Fibroblast of upper back skin (primary cell): ENCODE measurements at regions not wholly inside any gene's neighbourhood (a gene's known extent, or its start where the extent isn't known, plus 50 kb on each side); places are given as distances from the start of the nearest gene placed in this dataset.
A peak's percentile ranks its signal among the peaks of the same experiment; 100 is the strongest.

Source experiments
- DNase-seq: peaks from one replicate; pipeline ENCODE4 v3.0.0-alpha.2; 2013

DNA sequence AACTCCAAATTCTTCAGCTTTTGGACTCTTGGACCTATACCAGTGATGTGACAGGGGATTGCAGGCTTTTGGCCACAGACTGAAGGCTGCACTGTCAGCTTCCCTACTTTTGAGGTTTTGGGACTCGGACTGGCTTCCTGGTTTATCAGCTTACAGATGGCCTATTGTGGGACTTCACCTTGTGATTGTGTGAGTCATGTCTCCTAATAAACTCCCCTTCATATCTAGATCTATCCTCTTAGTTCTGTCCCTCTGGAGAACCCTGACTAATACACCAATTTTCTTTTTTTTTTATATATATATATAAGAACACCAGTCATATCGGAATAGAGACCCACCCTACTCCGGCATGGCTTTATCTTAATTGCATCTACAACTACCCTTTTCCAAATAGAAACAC is 166.8 kb downstream of the ETV1 start:
- peak; percentile 6 for DNase-seq

DNA sequence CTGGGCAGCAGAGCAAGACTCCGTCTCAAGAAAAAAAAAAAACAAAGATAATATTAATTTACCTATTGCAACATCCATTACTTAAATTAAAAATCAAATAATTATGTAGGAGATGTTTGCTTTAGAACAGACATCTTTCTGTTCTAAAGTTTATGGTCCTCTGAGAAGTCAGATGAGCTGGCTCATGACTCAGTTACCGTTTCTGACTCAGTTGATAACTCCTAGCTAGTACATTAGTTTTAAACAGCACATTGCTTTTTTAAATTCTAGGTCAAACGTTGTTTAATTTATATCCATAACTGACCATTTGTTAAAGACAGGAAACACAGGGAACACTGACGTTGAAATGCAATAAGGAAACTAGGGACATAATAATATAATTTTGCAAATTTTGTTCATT is 162.7 kb downstream of the ETV1 start:
- no peak for DNase-seq

DNA sequence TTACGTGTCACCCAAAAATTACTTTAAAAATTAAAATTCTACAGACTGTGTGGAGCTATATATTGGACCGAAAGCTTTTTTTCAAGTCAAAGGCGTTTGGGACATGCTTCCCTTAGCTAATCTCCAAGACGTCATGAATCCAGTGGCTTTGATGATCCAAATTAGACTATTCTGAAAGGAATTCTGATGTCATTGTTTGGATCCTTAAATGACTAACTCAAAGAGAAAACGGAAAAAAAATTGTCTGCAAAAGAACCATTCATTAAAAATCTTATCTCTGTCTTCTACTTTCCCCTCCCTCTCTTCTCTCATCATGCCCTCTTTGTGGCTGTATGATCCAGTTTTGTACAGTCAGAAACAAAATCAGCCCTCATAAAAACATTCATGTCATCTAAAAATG is 161.8 kb downstream of the ETV1 start:
- DNase-seq = no peak

DNA sequence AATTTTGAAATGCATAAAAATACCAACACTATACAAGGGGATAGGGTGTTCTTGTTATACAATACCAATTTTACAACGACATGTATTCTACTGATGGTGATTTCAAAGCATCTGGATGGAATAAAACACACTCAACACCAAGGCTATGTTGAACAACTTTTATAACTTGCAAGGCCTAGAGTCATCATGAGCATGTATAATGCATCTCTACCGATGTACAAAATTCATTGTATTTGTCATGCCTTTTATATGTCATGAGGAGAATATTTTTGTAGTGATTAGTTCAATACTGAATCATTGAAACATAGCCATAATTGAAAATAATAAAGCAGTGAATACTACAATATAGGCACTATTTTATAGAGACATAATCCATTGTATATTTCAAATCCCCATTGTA is 160.2 kb downstream of the ETV1 start:
- DNase-seq = no peak

DNA sequence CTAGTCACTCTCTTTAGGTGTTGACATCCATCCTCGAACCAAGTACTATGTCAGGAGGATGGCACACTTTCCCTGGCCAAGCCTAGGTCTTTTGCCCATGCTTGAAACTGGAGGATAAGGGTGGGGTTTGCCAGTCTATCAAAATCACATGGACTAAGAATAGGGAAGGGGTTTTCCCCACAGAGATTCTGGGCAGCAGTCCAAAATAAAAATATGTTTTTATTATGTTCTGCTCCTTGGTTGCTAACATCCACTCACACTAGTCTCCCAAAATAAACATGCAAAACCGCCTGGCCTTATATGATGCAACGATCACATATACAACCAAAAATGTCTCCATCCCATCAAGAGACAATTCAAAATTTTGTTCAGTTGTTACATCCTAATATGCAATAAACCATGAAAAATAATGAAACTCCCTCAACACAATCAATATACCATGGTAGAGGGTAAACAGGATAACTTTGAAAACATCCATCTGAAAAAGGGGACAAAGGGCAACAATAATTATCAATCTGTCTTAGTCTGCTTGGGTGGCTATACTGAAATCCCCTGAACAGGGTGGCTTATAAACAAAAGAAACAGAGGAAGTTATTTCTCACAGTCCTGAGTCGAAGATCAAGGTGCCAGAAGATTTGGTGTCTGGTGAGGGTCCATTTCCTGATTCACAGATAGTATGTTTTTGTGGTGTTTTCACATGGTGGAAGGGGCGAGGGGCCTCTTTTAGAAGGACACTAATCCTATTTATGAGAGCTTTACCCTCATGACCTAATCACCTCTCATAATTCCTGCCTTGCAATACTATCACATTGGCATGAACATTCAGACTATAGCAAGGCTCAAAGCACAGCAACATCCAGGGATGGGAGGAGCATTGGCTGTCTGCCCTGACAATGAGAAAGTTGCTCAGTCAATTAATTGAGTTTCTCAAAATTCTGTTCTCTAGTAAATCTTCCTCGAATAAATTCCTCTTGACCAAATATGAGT is 159.3 kb downstream of the ETV1 start:
- DNase-seq = peak; percentile 69

DNA sequence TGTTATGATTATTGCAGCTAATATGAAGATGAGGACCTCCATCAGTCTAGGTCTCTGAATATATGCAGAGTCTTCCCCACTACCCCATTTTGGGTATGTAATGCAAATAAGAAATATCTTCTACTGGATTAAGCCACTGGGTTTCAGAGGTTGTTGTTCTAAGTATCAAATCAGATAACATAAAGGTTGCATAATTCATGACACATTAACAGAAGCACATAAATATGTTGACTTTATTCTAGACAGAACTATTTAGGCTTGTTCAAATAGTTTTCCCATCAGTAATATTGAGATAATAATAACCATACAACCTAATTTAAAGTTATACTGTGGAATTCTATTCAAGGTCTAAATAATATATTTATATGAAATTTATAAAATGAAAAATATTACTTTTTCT is 157.1 kb downstream of the ETV1 start:
- no peak for DNase-seq

DNA sequence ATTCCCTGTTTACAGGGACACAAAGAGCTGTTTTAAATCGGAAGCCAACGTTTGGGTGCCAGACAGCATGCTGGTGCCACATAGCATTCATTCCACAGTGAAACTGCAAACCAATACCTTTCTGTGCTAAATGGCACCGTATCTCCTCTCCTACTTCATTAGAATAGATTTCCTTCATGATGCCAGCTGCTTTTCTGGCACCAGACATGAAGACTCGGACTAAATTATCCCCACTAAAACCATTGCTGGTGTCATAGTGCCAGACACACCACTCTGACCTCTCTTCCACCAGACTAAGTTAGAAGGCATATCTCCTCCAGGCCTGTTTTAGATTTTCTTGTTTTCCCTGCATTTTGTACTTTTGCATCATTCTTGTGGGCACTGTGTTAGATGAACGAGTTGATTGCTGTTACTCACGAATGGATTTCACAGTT is 155.1 kb downstream of the ETV1 start:
- DNase-seq = no peak

DNA sequence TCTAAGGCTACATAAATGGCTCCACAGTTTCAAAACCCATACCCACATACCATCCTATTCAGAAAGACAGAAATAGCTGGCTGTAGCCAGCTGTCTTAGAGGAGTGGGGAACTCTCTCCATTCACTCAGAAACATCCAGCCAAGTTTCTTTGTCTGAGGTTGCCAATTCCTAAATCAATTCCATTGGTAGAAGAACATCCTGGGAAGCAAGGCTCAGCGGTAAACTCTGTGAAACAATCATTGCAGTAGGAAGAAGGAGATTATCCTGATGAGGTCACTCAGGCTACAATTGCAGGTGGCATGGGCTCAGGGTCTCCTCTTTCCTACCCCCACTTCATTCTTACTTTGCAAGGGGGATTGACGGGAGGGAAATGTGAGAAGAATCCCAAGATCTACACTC is 154.0 kb downstream of the ETV1 start:
- DNase-seq = no peak

DNA sequence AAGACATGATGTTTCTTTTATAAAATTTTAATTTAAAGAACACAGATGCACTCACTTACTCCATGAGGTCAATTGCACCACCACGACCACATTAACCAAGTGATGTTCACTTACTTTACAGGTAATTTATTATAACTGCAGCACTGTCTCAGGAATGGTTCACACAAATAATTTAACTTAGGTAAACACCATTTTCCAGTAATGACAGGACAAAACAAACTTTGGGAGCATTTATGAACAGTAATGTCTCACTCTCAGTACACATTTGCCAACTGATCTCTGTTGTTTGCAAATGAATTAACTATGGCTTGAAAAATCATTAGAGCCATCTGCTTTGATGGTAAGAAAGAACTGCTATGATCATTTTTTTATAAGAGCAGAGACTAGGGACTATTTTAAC is 150.4 kb downstream of the ETV1 start:
- no peak for DNase-seq
